Stimulated activated CD8-positive, alpha-beta memory T cell treated with anti-CD3 and anti-CD28 coated beads, Interleukin-12 subunit alpha, Interleukin-12 subunit beta, amount 100 ng/mL, for 24 hours (primary cell): ENCODE measurements at regions not wholly inside any gene's neighbourhood (a gene's known extent, or its start where the extent isn't known, plus 50 kb on each side); places are given as distances from the start of the nearest gene placed in this dataset.

Experiments used
- DNase-seq: peaks from one replicate; pipeline ENCODE4 v3.0.0-alpha.2; 2020; ENCODE audit errors: extremely low read depth

DNA sequence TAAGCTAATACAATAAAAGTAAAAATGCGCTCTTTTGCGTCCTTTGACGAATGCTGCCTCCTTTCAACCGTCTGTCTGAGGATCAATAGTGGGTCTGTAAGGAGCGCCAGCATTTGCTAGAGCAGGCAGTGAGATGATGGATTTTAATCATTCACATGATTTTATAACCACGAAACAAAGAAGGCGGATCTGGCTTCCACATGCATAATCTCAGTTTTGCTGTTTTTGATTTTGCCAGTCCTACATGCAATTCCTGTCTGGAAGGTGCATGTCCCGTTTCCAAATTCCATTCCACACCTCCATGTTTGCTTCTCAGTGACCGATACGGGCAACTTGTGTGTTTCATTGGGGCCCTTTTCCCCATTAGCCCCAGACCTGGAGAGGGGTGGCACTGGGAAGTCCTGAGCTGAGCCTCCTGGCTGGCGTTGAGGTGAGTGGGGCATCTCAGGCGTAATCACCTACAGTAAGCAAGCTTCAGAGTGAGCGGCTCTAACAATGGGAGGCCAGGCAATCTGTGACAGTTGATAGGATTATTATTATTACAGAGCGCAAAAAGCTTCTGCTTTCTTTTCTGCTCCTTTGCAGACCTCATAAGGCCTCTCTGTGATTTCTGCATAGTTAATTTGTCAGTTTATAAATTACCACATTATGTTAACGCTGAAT, 405.4 kb downstream of the ZSWIM6 start:
- DNase-seq = no peak

- DNase-seq = no peak
Measured at GRCh38 chr5:61737964-61738340, 405.9 kb downstream of the ZSWIM6 start.

GRCh38 chr5:61738446-61738845, 406.4 kb downstream of the ZSWIM6 start:
- DNase-seq = no peak

DNA sequence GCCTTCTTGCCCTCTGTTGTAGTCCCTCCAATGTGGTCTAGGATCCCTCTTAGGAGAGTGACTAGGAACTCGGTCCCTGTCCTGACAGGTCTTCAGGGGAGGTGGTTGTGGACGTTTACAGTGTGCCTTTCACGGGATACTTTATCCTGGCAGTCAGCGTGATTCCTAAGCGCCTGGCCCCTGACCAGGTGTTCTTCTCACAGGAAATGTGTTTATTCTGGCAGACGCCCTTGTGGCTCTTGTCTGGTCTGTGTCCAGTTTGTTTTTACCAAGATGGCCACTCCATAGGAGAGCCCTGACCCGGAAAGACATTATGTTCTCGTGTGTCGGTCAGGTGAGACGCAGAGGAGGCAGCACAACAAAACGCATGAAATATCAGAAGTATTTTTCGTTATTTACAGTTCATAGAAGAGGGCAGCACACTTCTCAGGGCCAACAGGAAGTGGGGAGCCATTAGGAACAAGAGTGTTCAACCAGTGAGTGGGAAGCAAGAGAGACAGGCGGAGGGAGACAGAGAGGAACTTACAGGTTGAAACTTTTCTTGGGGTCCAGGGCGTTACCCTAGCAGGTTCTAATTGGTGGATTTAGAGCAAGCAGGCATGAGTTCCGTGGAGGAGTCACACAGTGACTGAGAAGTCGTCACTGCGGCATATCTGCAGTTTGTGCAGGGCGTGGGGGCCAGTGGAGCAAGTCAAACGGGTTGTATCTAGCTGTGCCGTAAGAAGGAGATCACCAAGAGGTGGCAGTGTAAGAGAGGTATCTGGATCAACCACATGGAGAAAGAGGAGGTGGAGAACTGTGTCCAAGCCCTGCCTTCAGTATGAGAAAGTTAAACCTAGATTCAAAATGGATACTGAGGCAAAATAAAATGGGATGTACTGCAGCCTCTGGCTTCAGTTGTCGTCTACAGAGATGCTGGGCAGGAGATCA, 412.9 kb downstream of the ZSWIM6 start:
- no peak for DNase-seq

- no peak for DNase-seq
Measured at GRCh38 chr5:61746831-61747575, 414.9 kb downstream of the ZSWIM6 start.

GRCh38 chr5:61748121-61748520, 416.1 kb downstream of the ZSWIM6 start:
- DNase-seq = no peak

DNA sequence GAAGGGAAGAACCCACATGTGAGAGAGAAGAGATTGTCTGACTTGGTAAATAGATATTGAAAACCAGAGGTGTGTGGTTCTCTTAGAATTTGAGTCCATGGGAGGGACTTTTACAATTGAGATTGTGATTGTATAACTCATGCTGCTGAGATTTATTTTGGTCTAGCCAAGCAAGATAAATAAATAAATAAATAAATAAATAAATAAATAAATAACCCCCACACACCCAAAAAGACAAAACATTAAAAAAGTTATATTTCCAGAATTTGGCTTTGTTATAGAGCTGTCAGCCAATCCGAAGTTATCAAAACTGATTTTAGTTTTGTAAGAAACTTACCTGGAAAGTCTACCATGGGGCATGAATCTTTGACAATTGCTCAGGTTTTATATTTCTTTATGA, 416.6 kb downstream of the ZSWIM6 start:
- no peak for DNase-seq

GRCh38 chr5:61752588-61752987, 420.5 kb downstream of the ZSWIM6 start:
- no peak for DNase-seq

DNA sequence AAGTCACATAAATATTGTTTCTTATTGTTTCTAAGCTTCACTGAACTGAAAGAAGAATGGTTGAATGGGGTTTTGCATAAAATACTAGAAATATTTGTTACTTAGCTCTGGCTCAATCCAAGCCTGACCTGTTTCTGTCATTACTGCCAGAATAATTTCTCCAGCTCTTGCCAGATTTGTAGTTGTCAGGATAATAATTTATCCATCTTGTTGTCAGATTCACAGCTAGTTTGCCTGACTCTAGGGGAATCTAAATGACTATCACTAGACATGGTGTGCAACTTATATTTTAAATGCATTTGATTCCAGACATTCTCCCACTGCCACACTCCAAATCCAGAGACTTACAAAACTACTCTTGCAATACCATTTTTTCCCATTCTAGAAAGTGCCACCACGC, 422.7 kb downstream of the ZSWIM6 start:
- no peak for DNase-seq

DNA sequence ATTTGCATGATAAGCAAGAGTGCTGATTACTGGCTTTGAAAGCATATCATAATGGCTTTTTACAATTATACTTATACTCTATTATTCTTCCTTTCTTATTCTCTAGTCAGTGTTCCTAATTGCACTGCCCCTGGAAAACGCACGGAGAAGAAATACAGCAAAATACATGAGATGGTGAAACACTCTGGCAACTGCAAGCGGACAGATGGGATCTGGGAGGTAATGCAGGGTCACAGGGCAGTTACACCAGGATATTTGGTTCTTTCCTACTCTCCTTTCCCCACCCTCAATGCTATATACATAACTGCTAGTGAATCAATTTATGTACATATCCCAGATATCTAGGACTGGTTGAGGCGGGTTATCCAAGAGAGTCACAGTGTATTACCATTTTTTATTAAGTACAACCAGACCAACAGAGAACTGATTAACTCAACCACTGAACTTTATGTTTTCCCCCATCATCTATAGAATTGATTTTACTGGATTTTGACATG, 423.7 kb downstream of the ZSWIM6 start:
- no peak for DNase-seq

- no peak for DNase-seq
Measured at GRCh38 chr5:61758711-61759110, 426.7 kb downstream of the ZSWIM6 start.

GRCh38 chr5:61765471-61765870, 433.4 kb downstream of the ZSWIM6 start:
- no peak for DNase-seq

- no peak for DNase-seq
Measured at GRCh38 chr5:61766141-61766540, 434.1 kb downstream of the ZSWIM6 start.

DNA sequence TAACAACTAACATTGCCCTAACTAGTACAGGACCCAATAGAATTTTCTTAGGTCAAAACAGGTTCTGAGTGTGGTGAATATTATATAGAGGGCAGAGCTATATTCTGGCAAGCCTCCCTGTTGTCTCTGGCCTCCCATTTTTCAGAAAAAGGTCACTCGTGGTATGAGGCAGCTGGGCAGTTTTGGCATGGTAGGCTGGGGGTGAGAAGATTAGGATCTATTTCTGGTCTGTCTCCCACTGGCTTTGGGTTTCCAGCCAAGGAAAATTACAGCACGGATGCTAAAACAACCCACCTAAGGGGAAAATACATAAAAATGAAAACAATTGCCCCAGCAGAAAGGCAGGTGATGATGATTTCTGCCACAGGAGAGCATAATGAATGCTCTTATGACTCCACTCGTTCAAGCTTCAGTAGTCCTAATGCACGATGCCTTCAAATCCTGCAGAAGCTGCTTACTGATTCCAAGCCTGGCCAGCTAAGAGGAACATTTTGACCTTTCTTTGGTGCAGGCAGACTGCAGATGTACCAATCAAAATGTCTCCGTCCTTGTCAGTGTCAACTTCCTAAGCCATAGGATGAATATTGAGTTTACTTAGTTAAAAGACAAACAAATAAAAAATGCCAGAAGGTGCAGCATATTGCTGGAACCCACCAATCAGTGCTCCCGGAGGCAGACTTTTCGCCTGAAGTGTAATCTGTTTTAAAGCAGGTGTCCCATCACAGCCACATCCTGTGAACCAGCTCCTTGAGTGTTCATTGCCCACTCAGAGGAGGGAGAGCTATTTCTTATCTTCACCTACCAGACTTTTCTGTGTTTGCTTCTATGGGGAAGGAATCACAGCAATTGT, 435.4 kb downstream of the ZSWIM6 start:
- DNase-seq = no peak

GRCh38 chr5:61768692-61769281, 436.7 kb downstream of the ZSWIM6 start:
- DNase-seq = no peak

- DNase-seq = no peak
Measured at GRCh38 chr5:61771062-61771461, 439.0 kb downstream of the ZSWIM6 start.

DNA sequence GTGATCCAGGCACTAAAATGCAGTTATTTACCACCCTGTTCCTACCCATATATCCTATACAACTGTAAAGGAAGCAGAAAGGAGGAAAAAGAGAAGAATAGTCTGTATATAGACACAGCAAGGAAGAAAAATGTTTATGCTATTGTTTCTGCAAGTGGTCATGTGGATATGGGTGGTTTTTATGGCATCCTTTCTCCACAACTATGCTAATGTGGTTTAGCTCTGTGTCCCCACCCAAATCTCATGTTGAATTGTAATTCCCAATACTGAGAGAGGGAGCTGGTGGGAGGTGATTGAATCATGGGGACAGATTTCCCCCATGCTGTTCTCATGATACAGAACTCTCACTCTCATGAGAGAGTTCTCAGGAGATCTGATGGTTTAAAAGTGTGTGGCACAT, 439.8 kb downstream of the ZSWIM6 start:
- DNase-seq = no peak

DNA sequence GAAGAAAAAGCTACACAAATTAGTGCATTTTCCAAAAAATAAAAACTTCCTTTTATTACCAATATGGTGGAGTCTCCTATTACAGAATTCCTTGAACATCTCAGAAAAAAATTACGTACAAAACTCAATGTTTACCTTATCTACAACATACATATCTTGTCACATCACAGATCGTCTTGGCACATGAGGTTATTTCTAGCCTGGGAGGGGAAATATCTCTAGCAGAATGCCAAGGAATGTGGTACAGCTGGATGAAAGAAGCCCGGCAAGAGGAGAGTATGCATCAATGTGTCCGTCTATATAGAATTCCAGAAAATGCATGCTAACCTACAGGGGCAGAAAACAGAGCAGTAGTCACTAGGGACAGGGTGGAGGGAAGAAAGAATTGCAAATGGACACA, 443.8 kb downstream of the ZSWIM6 start:
- DNase-seq = no peak

DNA sequence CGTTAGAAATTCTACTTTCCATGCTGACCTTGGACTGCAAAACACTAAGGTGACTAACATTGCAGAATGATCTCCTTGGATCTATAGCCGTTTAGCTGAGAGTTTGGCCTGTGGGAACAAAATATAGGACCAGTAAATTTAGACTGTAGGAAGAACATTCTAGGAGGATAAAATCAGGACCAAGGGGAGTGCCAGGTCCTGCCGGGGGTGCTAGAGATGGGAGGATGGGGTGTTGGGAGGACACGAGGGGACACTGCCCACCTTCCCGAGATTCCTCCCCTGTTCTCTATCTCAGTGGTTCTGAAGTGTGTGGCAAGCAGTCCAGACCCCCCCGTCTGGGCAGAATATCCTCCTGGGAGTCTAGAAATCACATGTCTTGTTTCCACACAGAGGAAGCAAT, 445.2 kb downstream of the ZSWIM6 start:
- DNase-seq = no peak

DNA sequence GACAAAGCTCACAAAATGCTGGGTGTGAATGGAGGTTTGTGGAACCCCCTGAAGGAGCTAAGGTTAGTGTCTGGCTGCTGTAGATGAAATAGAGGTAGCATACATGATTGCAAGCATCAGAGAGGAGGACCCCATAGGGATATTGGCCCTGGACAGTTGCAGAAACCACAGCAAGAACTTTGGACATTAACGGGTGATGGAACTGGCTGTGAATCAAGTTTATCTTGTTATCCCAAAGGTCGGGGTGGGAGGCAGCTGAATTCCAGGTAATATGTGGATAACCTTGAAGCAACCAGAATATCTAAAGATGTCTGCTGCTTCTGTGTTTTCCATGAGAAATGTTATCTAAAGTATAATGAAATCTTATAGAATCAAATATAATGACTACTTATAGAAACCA, 447.7 kb downstream of the ZSWIM6 start:
- DNase-seq = no peak

GRCh38 chr5:61783481-61783880, 451.4 kb downstream of the ZSWIM6 start:
- no peak for DNase-seq
